ENCODE measurements at regions not wholly inside any gene's neighbourhood (a gene's known extent, or its start where the extent isn't known, plus 50 kb on each side); places are given as distances from the start of the nearest gene placed in this dataset.

DNA sequence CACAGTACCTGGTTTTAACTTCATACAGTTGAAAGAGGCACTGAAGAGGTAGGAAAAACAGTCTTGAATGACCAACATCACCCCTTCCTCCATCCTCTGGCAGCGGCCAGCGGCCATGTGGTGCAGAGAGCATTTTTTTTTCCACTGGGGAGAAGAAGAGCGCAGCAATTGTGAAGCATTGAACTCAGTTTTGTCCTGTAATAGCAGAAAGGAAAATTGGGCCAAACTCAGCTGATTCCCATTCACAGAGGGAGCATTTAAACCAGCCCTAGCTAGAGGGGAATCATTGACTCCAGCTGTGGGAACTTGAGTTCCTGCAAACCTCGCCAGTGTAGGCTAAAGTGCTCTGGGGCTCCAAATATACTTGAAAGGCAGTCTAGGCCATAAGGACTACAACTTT lies 316.6 kb upstream of the CHST9 start:
- TF ChIP-seq, protein P1, sequence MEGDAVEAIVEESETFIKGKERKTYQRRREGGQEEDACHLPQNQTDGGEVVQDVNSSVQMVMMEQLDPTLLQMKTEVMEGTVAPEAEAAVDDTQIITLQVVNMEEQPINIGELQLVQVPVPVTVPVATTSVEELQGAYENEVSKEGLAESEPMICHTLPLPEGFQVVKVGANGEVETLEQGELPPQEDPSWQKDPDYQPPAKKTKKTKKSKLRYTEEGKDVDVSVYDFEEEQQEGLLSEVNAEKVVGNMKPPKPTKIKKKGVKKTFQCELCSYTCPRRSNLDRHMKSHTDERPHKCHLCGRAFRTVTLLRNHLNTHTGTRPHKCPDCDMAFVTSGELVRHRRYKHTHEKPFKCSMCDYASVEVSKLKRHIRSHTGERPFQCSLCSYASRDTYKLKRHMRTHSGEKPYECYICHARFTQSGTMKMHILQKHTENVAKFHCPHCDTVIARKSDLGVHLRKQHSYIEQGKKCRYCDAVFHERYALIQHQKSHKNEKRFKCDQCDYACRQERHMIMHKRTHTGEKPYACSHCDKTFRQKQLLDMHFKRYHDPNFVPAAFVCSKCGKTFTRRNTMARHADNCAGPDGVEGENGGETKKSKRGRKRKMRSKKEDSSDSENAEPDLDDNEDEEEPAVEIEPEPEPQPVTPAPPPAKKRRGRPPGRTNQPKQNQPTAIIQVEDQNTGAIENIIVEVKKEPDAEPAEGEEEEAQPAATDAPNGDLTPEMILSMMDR (IDR thresholded peaks at IDR 0.05): no peak
- TF ChIP-seq, protein P2, sequence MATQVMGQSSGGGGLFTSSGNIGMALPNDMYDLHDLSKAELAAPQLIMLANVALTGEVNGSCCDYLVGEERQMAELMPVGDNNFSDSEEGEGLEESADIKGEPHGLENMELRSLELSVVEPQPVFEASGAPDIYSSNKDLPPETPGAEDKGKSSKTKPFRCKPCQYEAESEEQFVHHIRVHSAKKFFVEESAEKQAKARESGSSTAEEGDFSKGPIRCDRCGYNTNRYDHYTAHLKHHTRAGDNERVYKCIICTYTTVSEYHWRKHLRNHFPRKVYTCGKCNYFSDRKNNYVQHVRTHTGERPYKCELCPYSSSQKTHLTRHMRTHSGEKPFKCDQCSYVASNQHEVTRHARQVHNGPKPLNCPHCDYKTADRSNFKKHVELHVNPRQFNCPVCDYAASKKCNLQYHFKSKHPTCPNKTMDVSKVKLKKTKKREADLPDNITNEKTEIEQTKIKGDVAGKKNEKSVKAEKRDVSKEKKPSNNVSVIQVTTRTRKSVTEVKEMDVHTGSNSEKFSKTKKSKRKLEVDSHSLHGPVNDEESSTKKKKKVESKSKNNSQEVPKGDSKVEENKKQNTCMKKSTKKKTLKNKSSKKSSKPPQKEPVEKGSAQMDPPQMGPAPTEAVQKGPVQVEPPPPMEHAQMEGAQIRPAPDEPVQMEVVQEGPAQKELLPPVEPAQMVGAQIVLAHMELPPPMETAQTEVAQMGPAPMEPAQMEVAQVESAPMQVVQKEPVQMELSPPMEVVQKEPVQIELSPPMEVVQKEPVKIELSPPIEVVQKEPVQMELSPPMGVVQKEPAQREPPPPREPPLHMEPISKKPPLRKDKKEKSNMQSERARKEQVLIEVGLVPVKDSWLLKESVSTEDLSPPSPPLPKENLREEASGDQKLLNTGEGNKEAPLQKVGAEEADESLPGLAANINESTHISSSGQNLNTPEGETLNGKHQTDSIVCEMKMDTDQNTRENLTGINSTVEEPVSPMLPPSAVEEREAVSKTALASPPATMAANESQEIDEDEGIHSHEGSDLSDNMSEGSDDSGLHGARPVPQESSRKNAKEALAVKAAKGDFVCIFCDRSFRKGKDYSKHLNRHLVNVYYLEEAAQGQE (IDR thresholded peaks at IDR 0.05; ENCODE audit: insufficient read depth in 1 of 2, low read depth in 2 of 2, low read length in 1 of 2): no peak

Data from Panc1 (cell line).